Karpas-422 (cell line): ENCODE measurements at regions not wholly inside any gene's neighbourhood (a gene's known extent, or its start where the extent isn't known, plus 50 kb on each side); places are given as distances from the start of the nearest gene placed in this dataset.
"Not testable (repeated sequence)": the region's sequence is repeated elsewhere in the genome, so short reads cannot be mapped to it uniquely, and the experiment has no call there.

Source experiments
- DNase-seq: peaks from one replicate; pipeline ENCODE4 v3.0.0-alpha.2; 2015
- H2AFZ ChIP-seq: fragments of 200-600 bp; sonication (generic); 2 replicates; pipeline ENCODE4 v1.6.1; 2014; ENCODE audit warnings: antibody characterized with exemption, low read length, mixed read lengths
- H3K27ac ChIP-seq: fragments of 200-600 bp; sonication (generic); 2 replicates; pipeline ENCODE4 v1.5.1; 2014; ENCODE audit warnings: mild to moderate bottlenecking, low read length, moderate library complexity
- H3K27me3 ChIP-seq: fragments of 200-600 bp; sonication (generic); 2 replicates; pipeline ENCODE4 v1.6.1; 2014; ENCODE audit warnings: low read length, mixed read lengths
- H3K36me3 ChIP-seq: fragments of 200-600 bp; sonication (generic); 2 replicates; pipeline ENCODE4 v1.6.1; 2014; ENCODE audit warnings: low read length, mixed read lengths; ENCODE audit not compliant: insufficient read depth
- H3K4me1 ChIP-seq: fragments of 200-600 bp; sonication (generic); 2 replicates; pipeline ENCODE4 v1.6.1; 2014; ENCODE audit warnings: mild to moderate bottlenecking, low read length, mixed read lengths
- H3K4me2 ChIP-seq: fragments of 200-600 bp; sonication (generic); 2 replicates; pipeline ENCODE4 v1.6.1; 2014; ENCODE audit warnings: low read length, low read depth, mild to moderate bottlenecking; ENCODE audit not compliant: poor library complexity, severe bottlenecking
- H3K4me3 ChIP-seq: fragments of 200-600 bp; sonication (generic); 2 replicates; pipeline ENCODE4 v1.5.1; 2014; ENCODE audit warnings: mild to moderate bottlenecking, antibody characterized with exemption, low read length, mixed read lengths
- H3K79me2 ChIP-seq: fragments of 200-600 bp; sonication (generic); 2 replicates; pipeline ENCODE4 v1.6.1; 2014; ENCODE audit warnings: mild to moderate bottlenecking, low read length, mixed read lengths
- H3K9ac ChIP-seq: fragments of 200-600 bp; sonication (generic); 2 replicates; pipeline ENCODE4 v1.6.0; 2014; ENCODE audit warnings: low read length
- H3K9me2 ChIP-seq: fragments of 200-600 bp; sonication (generic), shearing (Covaris generic); replicated peaks from 2 replicates; pipeline ENCODE4 v1.6.0; 2014; ENCODE audit warnings: mild to moderate bottlenecking, low read length, moderate library complexity; ENCODE audit not compliant: insufficient read depth
- H3K9me3 ChIP-seq: fragments of 300-700, 200-600 bp; sonication (generic); 2 replicates; pipeline ENCODE4 v1.6.1; 2014; ENCODE audit warnings: low read length, mixed read lengths
- H4K20me1 ChIP-seq: fragments of 200-600 bp; sonication (generic); 2 replicates; pipeline ENCODE4 v1.6.1; 2014; ENCODE audit warnings: mild to moderate bottlenecking, antibody characterized with exemption, low read length, low read depth; ENCODE audit not compliant: insufficient read depth

- Histone ChIP-seq H3K4me3 (no peak overlapping the region), H2AFZ (no peak overlapping the region), H3K9ac (no peak overlapping the region), H3K9me3 (peaks cover 73% of the 10 kb centered on the region), H4K20me1 (no peaks in the 10 kb centered on the region), H3K27ac (no peak overlapping the region), H3K9me2 (no peaks in the 10 kb centered on the region), H3K36me3 (no peaks in the 10 kb centered on the region), H3K27me3 (no peaks in the 10 kb centered on the region), H3K4me2 (no peak overlapping the region), H3K79me2 (no peaks in the 10 kb centered on the region), H3K4me1 (no peaks in the 10 kb centered on the region)
- no peak for DNase-seq
Observed at GRCh38 chr14:27727251-27727770, 1039.3 kb upstream of the FOXG1 start.

GRCh38 chr14:27730204-27730603 is 1036.4 kb upstream of the FOXG1 start:
- no peaks in the 10 kb centered on the region for H3K4me1 ChIP-seq
- no peak overlapping the region for H3K9ac ChIP-seq
- H3K27me3 ChIP-seq = no peaks in the 10 kb centered on the region
- no peaks in the 10 kb centered on the region for H3K36me3 ChIP-seq
- no peaks in the 10 kb centered on the region for H3K79me2 ChIP-seq
- DNase-seq = no peak
- H3K27ac ChIP-seq = no peak overlapping the region
- no peak overlapping the region for H3K4me2 ChIP-seq
- H3K9me3 ChIP-seq = peaks cover 55% of the 10 kb centered on the region
- H2AFZ ChIP-seq = no peak overlapping the region
- H4K20me1 ChIP-seq = no peaks in the 10 kb centered on the region
- H3K4me3 ChIP-seq = no peak overlapping the region
- no peaks in the 10 kb centered on the region for H3K9me2 ChIP-seq

- no peak overlapping the region for H3K27ac ChIP-seq
- H3K9ac ChIP-seq = no peak overlapping the region
- H3K4me3 ChIP-seq = no peak overlapping the region
- H3K9me3 ChIP-seq = peaks cover 61% of the 10 kb centered on the region
- H2AFZ ChIP-seq = no peak overlapping the region
- no peaks in the 10 kb centered on the region for H3K9me2 ChIP-seq
- H3K27me3 ChIP-seq = no peaks in the 10 kb centered on the region
- no peak overlapping the region for H3K4me2 ChIP-seq
- DNase-seq = no peak
- no peaks in the 10 kb centered on the region for H3K79me2 ChIP-seq
- no peaks in the 10 kb centered on the region for H3K4me1 ChIP-seq
- H4K20me1 ChIP-seq = no peaks in the 10 kb centered on the region
- H3K36me3 ChIP-seq = no peaks in the 10 kb centered on the region
Observed at GRCh38 chr14:27739657-27740156, 1026.9 kb upstream of the FOXG1 start.

- Histone ChIP-seq H3K27me3 (no peaks in the 10 kb centered on the region), H3K9me2 (no peaks in the 10 kb centered on the region), H2AFZ (no peak overlapping the region), H3K36me3 (no peaks in the 10 kb centered on the region), H3K4me1 (no peaks in the 10 kb centered on the region), H3K9ac (no peak overlapping the region), H3K79me2 (no peaks in the 10 kb centered on the region), H3K4me2 (no peak overlapping the region), H3K27ac (no peak overlapping the region), H3K9me3 (peaks cover 35% of the 10 kb centered on the region), H4K20me1 (no peaks in the 10 kb centered on the region), H3K4me3 (no peak overlapping the region)
- no peak for DNase-seq
Observed at GRCh38 chr14:27750114-27750513, 1016.5 kb upstream of the FOXG1 start.

GRCh38 chr14:27757642-27758041 is 1008.9 kb upstream of the FOXG1 start:
- not testable (repeated sequence) for H3K9ac ChIP-seq, H3K4me3 ChIP-seq, H4K20me1 ChIP-seq, H3K79me2 ChIP-seq, H3K27ac ChIP-seq, H3K9me2 ChIP-seq, DNase-seq, H3K4me2 ChIP-seq, H2AFZ ChIP-seq, H3K27me3 ChIP-seq, H3K4me1 ChIP-seq, H3K36me3 ChIP-seq
- H3K9me3 ChIP-seq = peaks cover 13% of the 10 kb centered on the region

DNA sequence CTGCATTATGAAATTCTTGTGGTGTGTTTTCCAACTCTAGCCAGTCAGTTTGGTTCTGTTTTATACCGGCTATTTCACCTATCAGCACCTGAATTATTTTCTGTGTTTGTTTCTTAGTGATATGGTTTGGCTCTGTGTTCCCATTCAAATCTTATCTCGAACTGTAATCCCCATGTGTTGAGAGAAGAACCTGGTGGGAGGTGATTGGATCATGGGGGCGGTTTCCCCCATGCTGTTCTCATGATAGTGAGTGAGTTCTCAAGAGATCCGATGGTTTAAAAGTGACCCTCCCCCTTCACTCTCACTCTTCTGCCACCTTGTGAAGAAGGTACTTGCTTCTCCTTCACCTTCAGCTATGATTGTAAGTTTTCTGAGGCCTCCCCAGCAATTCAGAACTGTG is 1006.2 kb upstream of the FOXG1 start:
- H2AFZ ChIP-seq, H3K4me2 ChIP-seq, H3K36me3 ChIP-seq, DNase-seq, H3K9ac ChIP-seq, H4K20me1 ChIP-seq, H3K27me3 ChIP-seq, H3K4me3 ChIP-seq, H3K79me2 ChIP-seq, H3K9me2 ChIP-seq, H3K27ac ChIP-seq, H3K4me1 ChIP-seq: not testable (repeated sequence)
- peaks cover 29% of the 10 kb centered on the region for H3K9me3 ChIP-seq

GRCh38 chr14:27799066-27800028 is 967.2 kb upstream of the FOXG1 start:
- not testable (repeated sequence) for H3K4me2 ChIP-seq

GRCh38 chr14:27817746-27818430 is 948.7 kb upstream of the FOXG1 start:
- H4K20me1 ChIP-seq, H3K4me1 ChIP-seq, H3K27me3 ChIP-seq, H3K9me2 ChIP-seq, H2AFZ ChIP-seq, H3K27ac ChIP-seq, DNase-seq, H3K36me3 ChIP-seq, H3K79me2 ChIP-seq, H3K4me3 ChIP-seq, H3K4me2 ChIP-seq, H3K9ac ChIP-seq: not testable (repeated sequence)
- H3K9me3 ChIP-seq = peaks cover 14% of the 10 kb centered on the region

More at GRCh38 chr14:27799066-27800028, 967.2 kb upstream of the FOXG1 start:
- H3K4me1 ChIP-seq, H3K9ac ChIP-seq, H3K79me2 ChIP-seq, H2AFZ ChIP-seq, H3K36me3 ChIP-seq, H3K27me3 ChIP-seq, H3K27ac ChIP-seq, H3K9me2 ChIP-seq, H4K20me1 ChIP-seq, H3K4me3 ChIP-seq, DNase-seq: not testable (repeated sequence)
- peaks cover 24% of the 10 kb centered on the region for H3K9me3 ChIP-seq
